Suppressor macrophage (primary cell): ENCODE measurements at regions not wholly inside any gene's neighbourhood (a gene's known extent, or its start where the extent isn't known, plus 50 kb on each side); places are given as distances from the start of the nearest gene placed in this dataset.

Source experiments
- DNase-seq, 4 experiments: peaks; one replicate each; pipeline ENCODE4 v3.0.0-alpha.2; 2020 to 2022

DNA sequence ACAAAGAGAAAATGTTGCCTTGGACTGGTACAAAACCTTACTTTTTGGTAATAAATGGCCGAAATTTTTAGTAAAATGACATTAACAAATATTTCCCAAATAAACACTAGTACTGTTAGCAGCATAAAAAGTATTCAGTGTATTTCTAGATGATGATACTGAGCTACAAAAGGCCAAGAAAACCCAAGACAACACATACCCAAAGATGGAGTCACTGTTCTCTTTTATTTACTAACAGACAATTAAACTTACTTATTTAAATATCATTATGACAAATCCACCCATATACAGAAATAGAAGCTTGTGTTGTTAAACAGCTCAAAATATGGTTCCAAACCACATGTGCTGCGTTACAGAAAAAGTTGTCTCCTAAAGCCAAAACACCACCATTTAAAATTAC, 239.9 kb downstream of the ZEB2 start:
- DNase-seq: no peak

DNA sequence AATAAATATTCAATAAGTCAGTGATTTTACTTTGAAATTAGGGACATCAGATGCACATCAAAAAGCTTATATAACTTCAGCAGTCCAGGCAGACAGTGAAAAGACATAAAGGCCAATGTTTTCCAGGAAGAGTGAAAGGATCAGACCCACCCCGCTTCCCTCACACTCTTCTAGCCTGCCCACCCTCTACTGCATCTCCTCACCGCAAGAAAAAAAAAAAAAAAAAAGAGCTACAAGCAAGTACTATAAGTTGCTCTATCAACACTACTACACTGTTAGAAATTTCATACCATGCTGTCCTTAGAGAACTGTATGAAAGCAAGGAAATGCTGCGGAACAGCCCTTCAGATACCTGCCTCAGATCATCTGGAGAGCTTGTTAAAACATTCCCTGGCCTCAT, 240.8 kb downstream of the ZEB2 start:
- no peak for DNase-seq

- no peak for DNase-seq
These were observed 242.1 kb downstream of the ZEB2 start for GRCh38 chr2:144277622-144278354.

DNA sequence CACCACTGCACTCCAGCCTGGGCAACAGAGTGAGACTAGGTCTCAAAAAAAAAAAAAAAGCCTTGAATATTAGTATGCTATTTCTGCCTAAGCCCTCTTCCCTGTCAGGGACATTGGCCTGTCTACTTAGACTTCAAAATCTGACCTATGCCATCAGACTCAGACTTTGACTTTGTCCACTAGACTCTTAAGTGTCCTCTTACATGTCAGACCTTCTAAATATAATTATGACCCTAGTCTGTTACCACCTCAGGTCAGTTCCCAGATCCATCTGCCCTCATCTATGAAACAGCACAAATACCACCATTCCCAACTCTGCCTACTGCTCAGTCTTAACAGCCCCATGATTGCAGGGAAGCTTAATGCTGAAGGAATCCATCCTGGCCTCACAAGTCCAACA, 244.6 kb downstream of the ZEB2 start:
- DNase-seq: no peak

DNA sequence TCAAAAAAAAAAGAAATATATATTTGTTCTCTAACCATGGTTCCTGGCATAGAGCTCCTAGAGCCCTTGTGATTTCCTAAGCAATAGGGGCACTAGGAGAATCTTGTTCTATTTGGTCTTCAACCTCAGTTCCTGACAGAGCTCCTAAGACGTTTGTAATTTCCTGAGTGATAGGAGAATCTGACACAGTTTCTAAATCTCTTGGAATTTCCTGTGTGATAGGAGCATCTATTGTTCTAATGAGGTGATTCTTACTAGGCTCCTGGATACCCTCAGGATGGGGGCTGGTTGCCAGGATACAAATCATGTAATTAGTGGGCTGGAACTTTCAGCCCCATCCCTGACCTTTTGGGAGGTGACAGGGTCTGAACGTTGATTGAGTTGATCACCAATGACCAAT, 245.8 kb downstream of the ZEB2 start:
- no peak for DNase-seq

GRCh38 chr2:144270951-144271350, 249.0 kb downstream of the ZEB2 start:
- DNase-seq: peak in 2 of 4 experiments; percentile 34 to 37

DNA sequence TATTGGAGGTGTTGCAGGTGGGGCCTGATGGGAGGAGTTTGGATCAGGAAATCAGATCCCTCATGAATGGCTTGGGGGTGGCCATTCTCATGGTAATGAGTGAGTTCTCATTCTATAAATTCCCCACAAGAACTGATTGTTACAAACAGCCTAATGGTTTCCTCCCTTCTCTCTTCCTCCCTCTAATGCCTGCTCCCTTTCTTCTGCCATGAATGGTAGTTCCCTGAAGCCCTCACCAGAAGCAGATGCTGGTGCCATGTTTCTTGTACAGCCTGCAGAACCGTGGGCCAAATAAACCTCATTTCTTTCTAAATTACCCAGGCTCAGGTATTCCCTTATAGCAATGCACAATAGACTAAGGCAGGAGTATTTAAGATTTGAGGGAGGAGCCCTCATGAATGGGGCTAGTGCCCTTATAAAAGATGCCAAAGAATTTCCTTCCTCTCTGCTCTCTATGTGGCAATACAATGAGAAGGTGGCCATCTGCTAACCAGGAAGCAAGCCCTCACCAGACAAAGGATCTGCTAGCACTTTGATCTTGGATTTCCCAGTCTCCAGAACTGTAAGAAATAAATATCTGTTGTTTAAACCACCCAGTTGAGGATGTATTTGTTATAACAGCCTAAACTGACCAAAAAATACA, 251.8 kb downstream of the ZEB2 start:
- DNase-seq: peak in 1 of 4 experiments; percentile 19

GRCh38 chr2:144267239-144267638, 252.7 kb downstream of the ZEB2 start:
- DNase-seq: no peak

GRCh38 chr2:144265654-144266053, 254.3 kb downstream of the ZEB2 start:
- no peak for DNase-seq

DNA sequence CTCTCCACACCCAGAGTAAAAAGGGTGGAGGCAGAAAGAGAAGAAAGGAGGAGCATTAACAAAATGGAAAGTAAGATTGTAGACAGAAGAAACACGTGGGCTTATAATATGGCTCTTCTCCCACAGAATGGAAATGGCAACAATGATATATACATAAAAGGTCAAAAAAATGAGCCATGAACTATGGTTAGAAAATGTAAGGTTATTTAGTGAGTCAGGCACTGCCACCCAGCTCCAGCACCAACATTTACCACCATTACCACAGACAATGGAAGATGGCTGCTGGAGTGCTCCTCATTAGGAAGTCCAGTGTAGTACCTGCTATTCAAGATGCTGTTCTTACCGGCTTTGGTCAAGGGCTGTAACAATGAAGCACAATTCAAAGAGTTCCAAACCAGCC, 258.0 kb downstream of the ZEB2 start:
- no peak for DNase-seq

DNA sequence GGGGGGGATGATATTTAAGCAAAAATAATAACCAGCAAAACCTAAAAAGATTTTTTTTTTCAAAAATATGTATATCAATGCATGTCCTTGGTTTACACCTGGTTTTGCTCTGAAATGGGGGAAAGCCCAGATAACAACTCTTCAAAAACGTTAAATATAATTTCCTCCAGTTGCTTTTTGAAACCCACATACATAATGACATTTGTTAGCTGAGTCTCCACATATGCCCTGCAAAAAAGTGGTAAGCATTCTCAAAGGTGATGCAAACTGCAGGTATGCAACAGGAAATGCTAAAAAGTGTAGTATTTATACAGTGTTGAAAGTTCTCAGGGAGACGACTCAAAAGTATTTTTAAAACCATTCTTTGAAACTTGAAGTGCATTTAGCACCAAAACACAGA, 258.6 kb downstream of the ZEB2 start:
- no peak for DNase-seq

DNA sequence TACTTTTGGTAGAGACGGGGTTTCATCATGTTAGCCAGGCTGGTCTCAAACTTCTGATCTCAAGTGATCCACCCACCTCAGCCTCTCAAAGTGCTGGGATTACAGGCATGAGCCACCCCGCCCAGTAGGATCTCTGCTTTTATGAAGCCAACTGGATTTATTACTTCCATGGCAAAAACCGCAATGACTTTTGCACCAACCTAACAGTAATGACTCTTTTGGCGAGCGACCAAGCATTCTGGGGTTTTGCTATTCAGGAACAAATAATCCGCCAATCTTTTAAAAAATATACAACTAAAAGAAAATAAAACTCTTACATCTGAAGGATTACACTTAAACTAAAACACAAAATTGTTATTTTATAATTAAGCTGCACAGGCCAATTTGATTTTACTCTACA, 260.6 kb downstream of the ZEB2 start:
- no peak for DNase-seq

GRCh38 chr2:144258154-144258553, 261.8 kb downstream of the ZEB2 start:
- DNase-seq: no peak

- peak in 1 of 4 experiments; percentile 33 for DNase-seq
These were observed 262.8 kb downstream of the ZEB2 start for GRCh38 chr2:144256996-144257707.

DNA sequence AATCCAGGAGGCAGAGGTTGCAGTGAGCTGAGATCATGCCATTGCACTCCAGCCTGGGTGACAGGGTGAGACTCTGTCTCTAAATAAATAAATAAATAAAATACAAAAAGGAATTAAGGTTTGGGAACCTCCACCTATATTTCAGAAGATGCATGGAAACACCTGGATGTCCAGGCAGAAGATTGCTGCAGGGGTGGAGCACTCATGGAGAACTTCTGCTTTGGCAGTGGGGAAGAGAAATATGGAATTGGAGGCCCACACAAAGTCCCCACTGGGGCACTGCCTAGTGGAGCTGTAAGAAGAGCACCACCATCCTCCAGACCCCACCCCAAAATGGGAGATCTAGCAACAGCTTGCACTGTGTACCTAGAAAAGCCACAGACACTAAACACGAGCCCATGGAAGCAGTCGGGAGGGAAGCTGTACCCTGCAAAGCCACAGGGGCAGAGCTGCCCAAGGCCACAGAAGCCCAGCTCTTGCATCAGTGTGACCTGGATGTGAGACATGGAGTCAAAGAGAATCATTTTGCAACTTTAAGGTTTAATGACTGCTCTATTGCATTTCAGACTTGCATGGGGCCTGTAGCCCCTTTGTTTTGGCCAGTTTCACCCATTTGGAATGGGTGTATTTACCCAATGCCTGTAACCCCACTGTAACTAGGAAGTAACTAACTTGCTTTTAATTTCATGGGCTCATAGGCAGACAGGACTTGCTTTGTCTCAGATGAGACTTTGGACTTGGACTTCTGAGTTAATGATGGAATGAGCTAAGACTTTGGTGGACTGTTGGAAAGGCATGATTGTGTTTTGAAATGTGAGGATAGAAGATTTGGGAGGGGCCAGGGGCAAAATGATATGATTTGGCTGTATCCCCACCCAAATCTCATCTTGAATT, 265.3 kb downstream of the ZEB2 start:
- DNase-seq: no peak

DNA sequence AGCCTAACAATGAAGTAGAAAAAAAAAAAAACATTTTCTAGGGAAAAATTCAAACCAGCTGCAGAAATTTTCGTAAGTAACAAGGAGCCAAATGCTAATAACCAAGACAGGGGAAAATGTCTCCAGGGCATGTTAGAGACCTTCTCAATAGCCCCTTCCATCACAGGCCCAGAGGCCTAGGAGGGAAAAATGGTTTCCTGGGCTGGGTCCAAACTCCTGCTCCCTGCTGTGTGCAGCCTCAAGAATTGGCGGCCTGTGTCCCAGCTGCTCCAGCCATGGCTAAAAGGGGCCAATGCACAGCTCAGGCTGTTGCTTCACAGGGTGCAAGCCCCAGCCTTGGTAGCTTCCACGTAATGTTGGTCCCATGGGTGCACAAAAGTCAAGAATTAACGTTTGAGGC, 266.2 kb downstream of the ZEB2 start:
- DNase-seq: no peak

DNA sequence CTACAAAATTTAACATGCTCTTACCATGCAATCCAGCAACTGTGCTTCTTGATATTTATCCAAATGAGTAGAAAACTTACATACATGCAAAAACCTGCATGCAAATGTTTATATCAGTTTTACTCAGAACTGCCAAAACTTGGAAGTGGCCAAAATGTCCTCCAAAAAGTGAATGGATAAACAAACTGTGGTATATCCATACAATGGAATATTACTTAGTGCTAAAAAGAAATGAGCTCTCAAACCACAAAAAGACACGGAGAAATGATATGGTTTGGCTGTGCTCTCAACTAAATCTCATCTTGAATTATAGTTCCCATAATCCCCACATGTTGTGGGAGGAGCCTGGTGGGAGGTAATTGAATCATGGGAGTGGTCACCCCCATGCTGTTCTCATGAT, 267.2 kb downstream of the ZEB2 start:
- DNase-seq: no peak

GRCh38 chr2:144249035-144249637, 270.8 kb downstream of the ZEB2 start:
- DNase-seq: no peak

DNA sequence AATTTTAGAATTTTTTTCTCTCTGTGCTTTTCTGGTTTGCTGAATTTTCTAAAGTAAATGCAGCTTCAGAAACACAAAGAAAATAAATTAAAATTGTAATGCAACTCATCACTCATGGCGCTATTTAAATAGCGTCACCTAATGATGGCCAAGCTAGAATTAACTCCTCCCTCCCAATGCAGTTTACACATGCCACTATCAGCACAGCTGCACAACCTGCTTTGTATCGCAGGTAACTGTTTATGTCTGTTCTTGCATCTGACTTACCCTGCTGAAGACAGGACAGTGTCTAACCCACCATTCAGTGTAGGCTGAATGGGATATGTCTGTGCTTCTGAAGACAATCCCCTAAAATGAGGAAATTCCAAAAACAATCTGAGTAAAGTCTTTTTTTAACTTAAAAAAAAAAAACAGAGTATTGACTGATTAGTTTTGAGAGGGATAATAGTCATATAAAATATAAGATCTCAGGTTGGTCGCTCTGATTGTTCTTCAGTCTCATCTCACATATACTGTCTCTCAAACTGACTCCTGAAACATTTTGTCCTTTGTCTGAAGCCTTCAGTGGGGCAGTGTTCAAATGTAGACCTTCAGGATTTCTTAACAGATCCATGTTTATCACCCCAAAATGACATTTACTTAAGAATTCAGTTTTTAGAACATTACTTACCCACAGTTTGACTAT, 271.4 kb downstream of the ZEB2 start:
- DNase-seq: no peak

DNA sequence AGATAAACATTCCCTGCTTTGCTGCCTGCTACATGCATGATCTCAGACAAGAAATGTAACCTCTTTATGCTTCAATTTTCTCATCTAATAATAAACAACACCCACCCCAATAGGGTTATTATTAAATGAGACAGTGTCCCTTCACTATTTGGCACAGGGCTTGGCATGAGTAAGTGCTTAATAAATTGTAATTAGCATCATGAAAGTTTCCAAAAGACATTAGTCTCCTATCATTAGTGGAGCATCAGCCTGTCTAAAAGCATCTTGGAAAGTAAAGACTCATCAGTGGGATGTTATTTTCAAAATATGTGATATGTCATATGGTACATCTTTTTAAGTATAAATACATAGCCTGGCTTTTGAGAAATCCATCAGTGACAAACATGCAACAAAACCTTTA, 275.0 kb downstream of the ZEB2 start:
- no peak for DNase-seq

GRCh38 chr2:144242311-144242710, 277.6 kb downstream of the ZEB2 start:
- no peak for DNase-seq

GRCh38 chr2:144241801-144242200, 278.1 kb downstream of the ZEB2 start:
- no peak for DNase-seq
